Fibroblast of mammary gland (primary cell): ENCODE measurements at regions not wholly inside any gene's neighbourhood (a gene's known extent, or its start where the extent isn't known, plus 50 kb on each side); places are given as distances from the start of the nearest gene placed in this dataset.
"Not testable (repeated sequence)": the region's sequence is repeated elsewhere in the genome, so short reads cannot be mapped to it uniquely, and the experiment has no call there.

ENCODE experiments used
- DNase-seq: peaks from one replicate; pipeline ENCODE4 v3.0.0-alpha.2; 2010; ENCODE audit warnings: low read depth
- H3K4me3 ChIP-seq: 2 replicates; pipeline ENCODE4 v1.5.1; 2011; ENCODE audit warnings: low read depth, mild to moderate bottlenecking, low read length, moderate library complexity; ENCODE audit not compliant: control insufficient read depth
- CTCF ChIP-seq: conservative IDR thresholded peaks from 2 replicates; pipeline ENCODE4 v1.5.1; 2011; ENCODE audit warnings: low read depth, low read length, inconsistent platforms; ENCODE audit not compliant: control insufficient read depth, insufficient read depth

GRCh38 chr3:95343767-95344166, 1280.9 kb downstream of the NSUN3 start:
- no peak overlapping the region for H3K4me3 ChIP-seq
- no peak for TF ChIP-seq CTCF
- no peak for DNase-seq

- not testable (repeated sequence) for H3K4me3 ChIP-seq, DNase-seq
Observed at GRCh38 chr3:95347936-95348335, 1285.1 kb downstream of the NSUN3 start.

GRCh38 chr3:95348879-95349278, 1286.0 kb downstream of the NSUN3 start:
- DNase-seq = no peak
- TF ChIP-seq CTCF = no peak
- H3K4me3 ChIP-seq = no peak overlapping the region

- no peak for TF ChIP-seq CTCF
- DNase-seq = no peak
- H3K4me3 ChIP-seq = no peak overlapping the region
Observed at GRCh38 chr3:95350049-95350448, 1287.2 kb downstream of the NSUN3 start.

GRCh38 chr3:95351158-95351557, 1288.3 kb downstream of the NSUN3 start:
- DNase-seq = no peak
- no peak for TF ChIP-seq CTCF
- no peak overlapping the region for H3K4me3 ChIP-seq

GRCh38 chr3:95352471-95352870, 1289.6 kb downstream of the NSUN3 start:
- no peak for DNase-seq
- TF ChIP-seq CTCF = no peak
- no peak overlapping the region for H3K4me3 ChIP-seq

GRCh38 chr3:95354489-95354888, 1291.6 kb downstream of the NSUN3 start:
- no peak for TF ChIP-seq CTCF
- DNase-seq = no peak
- H3K4me3 ChIP-seq = no peak overlapping the region
